SH-SY5Y (cell line): ENCODE measurements at regions not wholly inside any gene's neighbourhood (a gene's known extent, or its start where the extent isn't known, plus 50 kb on each side); places are given as distances from the start of the nearest gene placed in this dataset.

ENCODE experiments used
- GATA2 ChIP-seq: IDR thresholded peaks from 2 replicates; pipeline ENCODE4 v1.6.1; 2011; ENCODE audit warnings: mild to moderate bottlenecking, low read depth, low read length
- GATA3 ChIP-seq: IDR thresholded peaks from 2 replicates; pipeline ENCODE4 v1.6.1; 2011; ENCODE audit warnings: low read depth, mild to moderate bottlenecking, low read length, moderate library complexity

DNA sequence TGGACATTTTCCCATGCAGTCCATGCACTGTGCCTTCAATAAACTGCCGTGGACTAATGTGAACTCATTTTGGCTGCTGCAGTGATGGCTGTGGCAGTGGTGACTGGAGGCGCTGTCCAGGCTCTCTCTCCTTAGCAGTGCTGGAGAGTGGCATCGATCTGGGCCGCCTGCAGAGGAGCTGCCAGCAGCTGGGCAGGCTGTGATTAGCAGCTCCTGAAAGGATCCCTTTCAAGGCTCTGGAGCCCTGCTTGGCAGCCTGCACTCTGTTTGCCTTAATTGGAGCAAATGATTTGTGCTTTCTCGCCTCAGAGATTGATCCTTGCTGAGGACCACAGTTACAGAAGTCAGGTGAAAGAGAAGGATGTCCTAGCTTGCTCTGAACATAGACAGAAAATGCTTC is 130.1 kb upstream of the VWC2 start:
- TF ChIP-seq GATA2 (no peak), GATA3 (no peak)

DNA sequence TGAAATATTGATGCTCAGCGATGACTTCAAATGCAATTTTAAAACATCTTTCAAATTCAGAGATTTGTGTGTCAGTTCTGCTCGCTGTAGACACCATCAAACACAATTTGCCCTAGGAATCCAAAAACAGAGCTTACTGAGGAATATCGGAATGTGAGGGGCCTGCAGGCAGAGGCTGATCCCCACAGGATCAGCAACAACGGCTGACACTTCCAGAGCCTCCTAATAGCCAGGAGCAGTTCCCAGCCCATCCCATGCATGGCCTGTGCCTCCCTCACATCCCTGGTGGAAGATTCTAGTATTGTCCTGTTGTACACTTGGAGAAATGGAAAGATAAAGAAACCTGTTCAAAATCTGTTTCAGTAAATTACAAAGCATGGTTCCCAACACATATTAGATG is 129.7 kb upstream of the VWC2 start:
- TF ChIP-seq GATA3 (no peak), GATA2 (no peak)

DNA sequence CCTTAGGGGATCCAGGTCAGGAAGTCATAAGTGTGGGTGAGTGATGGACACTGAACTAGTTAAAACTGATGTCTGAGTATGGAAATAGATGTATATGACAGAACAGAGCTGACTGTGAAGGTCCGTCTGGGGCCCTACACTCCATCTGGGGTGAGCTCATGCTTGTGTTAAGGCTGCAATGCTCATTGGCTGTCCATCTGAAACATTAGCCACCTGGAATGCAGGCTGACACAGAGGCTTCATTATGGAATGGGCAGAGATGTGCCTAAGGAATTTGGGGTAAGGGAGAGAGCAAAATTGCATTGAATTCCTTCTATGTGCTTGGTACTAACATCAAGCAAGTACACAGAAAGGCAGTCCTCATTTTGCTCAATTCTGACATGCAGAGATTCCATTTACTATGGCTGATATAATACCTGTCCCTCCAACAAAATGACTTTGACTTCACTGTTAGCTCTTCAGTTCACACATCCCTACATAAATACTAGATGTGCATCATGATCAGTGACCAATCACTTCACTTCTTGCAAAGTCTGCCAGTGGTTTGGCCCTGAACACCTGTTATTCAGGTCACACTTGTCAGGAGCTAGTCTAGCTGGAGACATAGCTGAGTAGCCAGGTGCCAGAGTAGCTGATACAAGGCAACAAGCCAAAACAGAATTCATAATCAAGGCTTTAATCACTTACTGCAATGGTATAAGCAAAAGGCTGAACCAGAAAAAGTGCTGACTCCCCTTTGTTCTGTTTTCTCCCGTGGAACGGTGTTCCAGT is 128.9 kb upstream of the VWC2 start:
- TF ChIP-seq GATA2 = no peak
- TF ChIP-seq GATA3 = no peak

DNA sequence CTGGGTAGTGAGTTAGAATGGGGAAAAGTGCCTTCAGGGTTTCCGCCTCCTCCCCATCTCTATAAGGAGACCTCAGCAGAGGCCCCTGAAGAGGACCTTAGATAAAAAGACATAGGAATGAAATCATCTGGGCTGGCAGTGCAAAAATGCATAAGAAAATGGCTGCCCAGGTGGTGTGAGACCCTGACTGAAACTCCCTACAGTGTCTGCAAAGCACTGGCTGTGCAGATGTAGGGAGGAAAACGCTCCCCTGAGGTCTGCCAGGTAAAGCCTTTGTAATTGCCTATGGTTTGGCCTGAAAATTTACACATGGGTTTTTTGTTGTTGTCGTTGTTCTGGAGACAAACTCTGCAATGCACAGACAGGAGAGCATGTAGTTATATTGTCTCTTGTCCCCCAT is 128.1 kb upstream of the VWC2 start:
- TF ChIP-seq GATA2 (no peak), GATA3 (no peak)

DNA sequence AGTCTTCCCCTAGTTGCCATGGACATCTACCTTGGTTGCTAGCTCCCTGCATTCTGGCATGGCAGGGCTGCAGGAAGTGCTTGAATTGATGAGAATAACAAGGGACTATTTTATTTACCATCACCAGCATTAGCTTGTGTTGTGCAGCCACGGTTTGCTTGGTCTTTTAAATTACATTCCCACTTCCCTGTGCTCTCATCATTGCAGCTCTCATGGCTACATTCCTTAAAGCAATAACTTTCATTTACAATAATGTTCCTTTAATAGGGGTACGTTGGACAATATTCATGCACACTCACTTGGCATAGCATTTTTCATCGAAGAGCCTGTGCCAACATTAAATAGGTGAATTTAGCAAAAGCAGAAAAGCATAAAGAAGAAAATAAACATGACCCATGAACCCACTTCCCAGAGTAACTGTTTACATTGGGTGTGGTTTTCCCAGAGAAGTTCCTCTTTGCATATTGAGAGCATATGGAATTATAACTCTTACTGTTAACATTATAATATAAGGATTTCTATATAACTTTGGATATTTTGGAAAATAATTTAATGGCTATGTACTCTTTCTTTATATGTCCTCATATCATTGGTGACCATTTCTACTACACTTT is 113.2 kb upstream of the VWC2 start:
- TF ChIP-seq GATA3 = no peak
- TF ChIP-seq GATA2 = no peak

DNA sequence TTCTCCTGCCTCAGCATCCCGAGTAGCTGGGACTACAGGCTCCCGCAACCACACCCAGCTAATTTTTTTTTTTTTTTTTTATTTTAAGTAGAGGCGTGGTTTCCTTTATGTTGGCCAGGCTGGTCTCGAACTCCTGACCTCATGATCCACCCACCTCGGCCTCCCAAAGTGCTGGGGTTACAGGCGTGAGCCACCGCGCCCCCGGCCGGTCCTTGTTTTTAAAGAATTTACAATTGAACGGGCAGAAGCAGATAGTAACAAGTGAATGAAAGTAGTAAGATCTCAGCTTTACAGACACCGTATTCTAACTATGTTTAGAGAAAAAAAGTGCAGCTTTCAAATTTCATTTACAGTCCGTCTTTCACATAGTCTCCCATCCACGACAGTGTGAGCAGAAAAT is 112.5 kb upstream of the VWC2 start:
- no peak for TF ChIP-seq GATA3
- no peak for TF ChIP-seq GATA2

DNA sequence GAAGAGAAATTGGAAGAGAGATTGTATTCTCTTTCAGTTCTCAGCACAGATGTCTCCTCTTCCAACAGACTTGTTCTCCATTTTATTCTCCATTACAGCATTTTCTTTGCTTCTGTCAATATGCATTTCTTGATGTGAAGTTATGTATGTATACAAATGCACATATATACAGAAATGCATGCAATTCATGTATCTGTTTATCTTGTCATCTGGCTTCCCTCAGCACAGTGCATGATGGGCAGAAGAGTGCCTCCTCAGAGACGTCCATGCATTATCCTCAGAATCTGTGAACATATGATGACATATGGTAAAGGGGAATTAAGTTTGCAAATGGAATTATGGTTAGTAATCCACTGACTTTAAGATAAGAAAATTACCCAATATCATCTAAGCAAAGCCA is 106.7 kb upstream of the VWC2 start:
- TF ChIP-seq GATA2 = no peak

DNA sequence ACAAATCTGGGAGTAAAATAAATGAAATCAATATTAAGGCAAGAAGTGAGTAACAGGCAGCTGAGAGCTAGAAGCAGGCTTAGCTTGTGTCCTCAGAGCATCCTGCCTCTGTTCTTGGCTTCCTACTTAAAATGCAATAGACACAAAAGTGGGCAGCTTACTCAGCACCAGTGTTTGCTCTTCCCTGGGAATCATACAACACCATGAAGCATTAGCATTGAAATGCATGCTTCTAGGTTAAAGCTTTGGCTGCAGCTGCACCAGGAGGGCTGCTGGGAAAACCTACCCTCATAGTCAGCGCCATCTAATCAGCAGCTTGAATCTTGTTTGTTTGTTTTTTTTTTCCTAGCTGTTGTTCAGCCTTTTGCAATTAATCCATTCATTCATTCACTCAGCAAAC is 104.2 kb upstream of the VWC2 start:
- TF ChIP-seq GATA3 = no peak
- no peak for TF ChIP-seq GATA2

DNA sequence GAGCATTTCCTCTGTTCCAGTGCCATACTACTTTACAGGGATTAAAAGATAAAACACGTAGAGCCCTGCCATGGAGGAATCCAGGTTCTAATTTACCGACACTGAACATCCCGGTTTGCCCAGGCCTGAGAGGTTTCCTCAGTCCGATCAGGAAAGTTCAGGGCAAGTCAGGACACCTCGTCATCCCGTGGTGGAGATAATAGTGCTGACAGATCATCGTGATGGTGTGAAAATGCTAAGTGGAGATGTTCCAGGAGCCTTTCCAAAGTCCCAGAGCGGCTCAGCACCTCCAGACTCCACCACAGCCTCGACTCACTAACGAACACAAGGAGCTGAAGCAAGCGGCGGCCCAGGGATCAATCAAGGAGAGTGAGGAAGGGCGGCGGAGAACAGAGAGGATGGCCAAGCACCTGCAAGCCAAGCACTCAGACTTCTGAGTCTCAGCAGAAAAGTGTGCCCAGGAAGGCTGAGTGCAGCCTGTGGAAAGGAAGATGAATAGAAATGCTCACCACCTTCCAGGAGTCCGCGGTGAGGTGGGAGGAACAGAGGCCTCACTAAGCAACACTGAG is 103.7 kb upstream of the VWC2 start:
- no peak for TF ChIP-seq GATA3
- no peak for TF ChIP-seq GATA2

DNA sequence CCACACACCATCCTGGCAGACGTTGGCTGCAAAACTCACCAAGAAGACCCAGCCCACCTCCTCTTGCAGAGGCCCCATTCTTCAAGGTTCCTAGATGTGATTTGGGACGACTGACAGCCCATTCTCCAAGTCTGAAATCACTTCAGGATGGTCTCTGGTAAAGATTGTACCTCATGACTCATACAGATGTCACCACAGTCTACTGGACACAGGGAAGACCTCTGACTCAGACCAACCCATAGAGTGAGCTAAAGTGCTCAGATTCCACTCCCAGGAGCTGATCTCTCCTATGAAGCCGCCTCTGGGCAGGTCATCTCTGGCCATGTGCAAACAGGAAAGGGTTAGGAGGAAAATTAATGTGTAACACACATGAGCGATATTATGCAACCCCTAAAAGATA is 102.4 kb upstream of the VWC2 start:
- TF ChIP-seq GATA3 (no peak), GATA2 (no peak)

DNA sequence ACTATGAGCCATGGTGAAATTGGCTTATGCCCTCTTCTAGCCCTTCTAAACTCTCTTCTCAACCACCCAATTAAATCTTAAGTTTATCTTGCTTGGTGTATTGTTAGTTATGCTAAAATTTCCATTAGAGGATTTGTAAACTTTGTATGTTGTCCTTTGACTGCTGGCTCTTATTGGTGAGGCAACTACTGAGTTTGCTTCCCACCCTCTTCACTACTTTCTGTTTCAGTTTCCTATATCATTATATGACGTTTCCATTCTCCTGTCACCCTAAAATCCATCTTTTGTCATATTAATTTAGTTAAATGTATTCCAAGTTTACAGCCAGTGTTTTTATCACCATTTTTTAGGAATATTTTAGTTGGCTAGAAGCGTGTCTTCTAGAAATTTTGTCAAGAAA is 80.9 kb upstream of the VWC2 start:
- TF ChIP-seq GATA3 (no peak), GATA2 (no peak)

DNA sequence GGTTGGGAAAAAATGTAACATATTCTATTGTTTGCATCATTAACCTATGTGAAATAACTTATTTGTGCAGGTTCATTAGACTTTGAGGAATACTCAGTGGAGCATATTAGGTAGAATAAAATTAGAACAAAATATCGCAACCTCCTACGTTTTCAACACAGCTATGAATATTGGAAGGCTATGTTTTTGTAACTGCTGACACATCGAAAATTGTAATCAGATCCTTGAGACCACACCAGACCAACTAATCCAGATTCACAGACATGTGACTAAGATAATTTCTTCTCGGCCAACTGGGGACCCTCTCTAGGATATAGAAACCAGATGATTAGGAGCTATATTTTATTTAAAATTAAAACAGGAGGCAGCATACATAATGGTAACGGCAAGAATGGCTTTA is 77.5 kb upstream of the VWC2 start:
- TF ChIP-seq GATA3 (no peak), GATA2 (no peak)

DNA sequence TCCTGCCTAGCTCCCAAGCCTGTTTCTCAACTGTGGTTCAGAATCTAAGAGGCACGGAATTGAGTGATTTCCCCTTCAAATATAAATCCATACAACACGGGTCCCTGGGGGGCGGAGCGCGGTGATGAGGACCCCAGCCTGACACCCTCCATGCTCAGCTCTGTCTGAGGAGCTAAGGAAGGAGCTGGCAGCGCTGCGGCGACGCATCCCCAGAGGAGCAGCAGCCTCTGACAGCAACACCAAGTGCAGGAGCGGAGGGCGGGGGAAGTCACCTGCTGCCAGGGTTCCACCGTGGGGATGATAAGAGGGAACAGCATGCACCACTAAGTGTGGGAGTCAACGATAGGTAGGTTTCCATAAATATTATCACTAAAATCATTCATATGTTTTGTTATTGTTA is 72.6 kb upstream of the VWC2 start:
- TF ChIP-seq GATA3 (no peak), GATA2 (no peak)

DNA sequence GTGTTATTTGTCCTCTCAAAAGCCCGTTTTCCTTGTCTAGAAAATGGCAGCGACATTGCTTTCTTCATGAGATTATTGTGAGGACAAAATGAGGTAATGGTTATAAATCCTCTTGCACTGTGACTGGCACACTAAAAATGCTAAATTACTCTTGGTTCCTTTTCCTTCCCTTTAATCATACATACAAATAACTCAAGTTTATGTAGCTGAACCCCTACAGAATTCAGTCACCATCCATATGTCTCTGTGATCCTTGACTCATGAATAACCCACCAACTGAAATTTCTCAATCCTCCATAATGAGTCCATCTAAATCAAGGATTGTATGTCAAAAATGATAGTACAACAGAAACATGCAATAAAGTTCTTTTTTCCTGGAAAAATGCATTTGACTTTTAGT is 71.3 kb upstream of the VWC2 start:
- no peak for TF ChIP-seq GATA2
- TF ChIP-seq GATA3 = no peak

DNA sequence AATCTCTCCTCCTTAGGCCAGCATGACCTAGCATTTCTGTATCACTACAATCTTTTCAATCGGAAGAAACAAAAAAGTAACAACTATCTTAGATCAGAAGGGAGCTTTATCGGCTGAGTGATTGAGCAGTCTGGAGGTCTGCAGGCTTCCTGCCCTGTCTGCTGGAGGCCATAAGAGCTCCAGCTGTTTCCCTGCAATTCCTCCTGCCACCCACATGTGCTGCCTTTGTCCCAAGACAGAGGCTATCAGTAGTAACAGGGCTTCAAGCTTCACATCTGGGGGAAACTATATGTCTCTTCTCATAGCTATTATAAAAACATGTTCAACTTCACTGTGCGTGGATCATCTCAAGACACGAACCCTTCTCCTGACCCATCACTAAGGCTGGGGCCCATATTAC is 70.1 kb upstream of the VWC2 start:
- TF ChIP-seq GATA3 = no peak
- no peak for TF ChIP-seq GATA2
